HG02970 (cell line): ENCODE measurements at regions not wholly inside any gene's neighbourhood (a gene's known extent, or its start where the extent isn't known, plus 50 kb on each side); places are given as distances from the start of the nearest gene placed in this dataset.
"Not testable (repeated sequence)": the region's sequence is repeated elsewhere in the genome, so short reads cannot be mapped to it uniquely, and the experiment has no call there.

Experiments
- ATAC-seq: cut with Tn5 transposase; IDR thresholded peaks from one replicate; pipeline ENCODE4 v1.9.1; 2021; ENCODE audit warnings: mild to moderate bottlenecking, moderate library complexity, moderate number of reproducible peaks; ENCODE audit not compliant: unreplicated experiment, low FRiP score

DNA sequence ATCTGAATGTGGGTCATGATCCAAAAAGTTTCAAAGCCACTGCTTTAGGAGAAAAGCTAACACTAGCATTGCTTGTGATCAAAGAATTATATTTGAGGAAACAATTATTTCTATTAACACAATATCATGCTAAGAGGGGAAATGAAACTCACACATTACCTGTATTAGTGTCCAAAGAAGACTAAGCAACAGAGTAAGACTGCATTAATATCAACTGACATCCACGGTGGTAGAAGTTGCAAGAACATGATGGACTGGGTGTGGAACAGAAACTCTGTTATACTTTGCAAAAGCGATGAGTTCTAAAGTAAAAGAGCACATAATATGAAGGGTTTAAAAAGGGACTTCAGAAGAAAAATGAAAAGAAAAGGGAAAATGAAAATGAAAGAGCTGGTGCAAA, 648.3 kb upstream of the NECTIN3 start:
- ATAC-seq, result no peak

DNA sequence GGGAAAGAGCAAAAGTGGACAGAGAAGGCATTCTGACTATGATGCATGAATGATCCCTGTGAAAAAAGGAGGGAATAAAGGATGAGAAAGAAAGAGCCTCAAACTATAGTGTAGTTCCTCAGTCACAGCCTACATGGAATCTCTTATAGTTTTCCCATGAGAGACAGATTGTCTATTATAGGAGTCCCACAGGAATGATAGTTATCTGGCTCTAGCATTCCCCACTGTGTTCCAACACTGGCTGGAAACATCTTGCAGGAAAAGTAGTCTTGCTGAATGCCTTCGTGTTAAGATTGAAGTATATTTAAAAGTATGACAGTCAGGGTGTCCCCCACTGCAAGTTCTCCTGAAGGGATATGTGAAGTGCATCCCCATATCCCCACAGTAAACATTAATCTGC, 641.5 kb upstream of the NECTIN3 start:
- no peak for ATAC-seq

DNA sequence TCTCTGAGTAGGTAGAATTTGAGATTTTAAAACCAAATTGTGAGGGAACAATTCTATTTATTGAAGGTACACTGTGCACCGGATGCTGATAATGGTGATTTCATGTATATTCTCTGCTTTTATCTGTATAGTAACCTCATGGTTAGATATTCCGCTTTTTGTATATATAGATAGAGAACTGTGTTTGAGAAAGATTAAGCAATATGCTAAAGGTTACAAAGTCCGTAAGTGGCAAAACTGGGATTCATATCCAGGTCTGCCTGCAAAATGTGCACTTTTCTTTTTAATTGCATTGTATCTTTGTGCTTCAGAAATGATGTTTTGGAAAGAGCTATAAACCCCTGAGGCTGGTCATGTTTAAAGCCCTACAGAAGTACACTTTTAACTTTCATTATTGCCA, 635.4 kb upstream of the NECTIN3 start:
- no peak for ATAC-seq

DNA sequence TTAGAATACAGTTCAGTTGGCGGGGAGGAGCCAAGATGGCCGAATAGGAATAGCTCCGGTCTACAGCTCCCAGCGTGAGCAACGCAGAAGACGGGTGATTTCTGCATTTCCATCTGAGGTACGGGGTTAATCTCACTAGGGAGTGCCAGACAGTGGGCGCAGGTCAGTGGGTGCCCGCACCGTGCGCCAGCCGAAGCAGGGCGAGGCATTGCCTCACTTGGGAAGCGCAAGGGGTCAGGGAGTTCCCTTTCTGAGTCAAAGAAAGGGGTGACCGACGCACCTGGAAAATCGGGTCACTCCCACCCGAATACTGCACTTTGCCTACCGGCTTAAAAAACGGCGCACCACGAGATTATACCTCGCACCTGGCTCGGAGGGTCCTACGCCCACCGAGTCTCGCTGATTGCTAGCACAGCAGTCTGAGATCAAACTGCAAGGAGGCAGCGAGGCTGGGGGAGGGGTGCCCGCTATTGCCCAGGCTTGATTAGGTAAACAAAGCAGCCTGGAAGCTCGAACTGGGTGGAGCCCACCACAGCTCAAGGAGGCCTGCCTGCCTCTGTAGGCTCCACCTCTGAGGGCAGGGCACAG, 631.5 kb upstream of the NECTIN3 start:
- not testable (repeated sequence) for ATAC-seq

DNA sequence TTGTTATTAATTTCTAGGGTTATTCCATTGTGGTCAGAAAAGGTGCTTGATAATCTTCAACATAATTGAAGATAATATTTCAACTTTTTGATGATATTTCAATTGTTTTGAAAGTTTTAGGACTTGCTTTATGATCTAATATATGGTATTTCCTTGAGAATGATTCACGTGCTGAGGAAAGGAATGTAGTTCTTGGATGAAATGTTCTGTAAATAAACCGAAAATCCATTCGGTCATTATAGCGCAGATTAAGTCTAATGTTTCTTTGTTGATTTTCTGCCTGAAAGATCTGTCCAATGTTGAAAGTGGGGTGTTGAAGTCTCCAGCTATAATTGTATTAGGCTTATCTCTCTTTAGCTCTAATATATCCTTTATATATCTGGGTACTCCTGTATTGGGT, 617.5 kb upstream of the NECTIN3 start:
- ATAC-seq, result no peak

DNA sequence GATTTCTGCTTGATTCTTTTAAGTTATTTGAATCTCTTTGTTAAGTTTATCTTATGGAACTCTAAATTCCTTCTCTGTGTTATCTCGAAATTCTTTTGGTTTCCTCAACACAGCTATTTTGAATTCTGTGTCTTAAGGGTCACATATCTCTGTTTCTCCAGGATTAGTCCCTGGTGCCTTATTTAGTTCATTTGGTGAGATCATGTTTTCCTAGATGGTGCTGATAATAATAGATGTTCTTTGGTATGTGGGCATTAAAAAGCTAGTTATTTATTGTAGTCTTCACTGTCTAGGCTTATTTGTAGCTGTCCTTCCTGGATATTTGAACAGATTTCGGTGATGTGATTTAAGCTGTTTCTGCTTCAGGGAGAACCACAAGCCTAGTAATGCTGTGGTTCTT, 615.6 kb upstream of the NECTIN3 start:
- no peak for ATAC-seq

DNA sequence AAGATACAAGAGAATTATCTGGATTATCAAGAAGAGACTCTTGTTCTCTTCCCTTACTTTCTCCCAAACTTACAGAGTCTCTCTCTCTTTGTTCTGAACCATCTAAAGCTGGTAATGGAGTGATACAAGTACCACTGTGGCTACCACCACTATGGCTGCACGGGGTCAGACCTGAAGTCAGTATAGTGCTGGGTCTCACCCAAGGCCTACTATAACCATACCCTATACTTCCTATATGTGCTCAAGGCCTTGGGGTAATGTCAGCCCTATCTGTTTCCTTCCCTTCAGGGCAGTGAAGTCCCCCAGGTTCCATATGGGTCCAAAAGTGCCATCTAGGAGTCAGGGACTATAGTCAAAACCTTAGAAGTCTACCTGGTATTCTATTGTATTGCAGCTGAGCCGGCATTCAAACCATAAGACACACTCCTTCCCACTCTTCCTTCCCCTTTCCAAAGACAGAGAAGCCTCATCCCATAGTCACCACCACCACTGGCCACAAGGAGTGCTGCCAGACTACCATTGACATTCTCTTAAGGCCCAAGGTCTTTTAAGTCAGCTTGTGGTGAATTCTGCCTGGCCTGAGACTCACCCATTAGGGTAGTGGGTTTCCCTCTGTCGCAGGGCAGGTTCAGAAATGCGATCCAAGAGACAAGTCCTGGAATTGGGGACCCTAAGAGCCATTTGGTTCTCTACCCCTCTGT, 615.0 kb upstream of the NECTIN3 start:
- no peak for ATAC-seq

DNA sequence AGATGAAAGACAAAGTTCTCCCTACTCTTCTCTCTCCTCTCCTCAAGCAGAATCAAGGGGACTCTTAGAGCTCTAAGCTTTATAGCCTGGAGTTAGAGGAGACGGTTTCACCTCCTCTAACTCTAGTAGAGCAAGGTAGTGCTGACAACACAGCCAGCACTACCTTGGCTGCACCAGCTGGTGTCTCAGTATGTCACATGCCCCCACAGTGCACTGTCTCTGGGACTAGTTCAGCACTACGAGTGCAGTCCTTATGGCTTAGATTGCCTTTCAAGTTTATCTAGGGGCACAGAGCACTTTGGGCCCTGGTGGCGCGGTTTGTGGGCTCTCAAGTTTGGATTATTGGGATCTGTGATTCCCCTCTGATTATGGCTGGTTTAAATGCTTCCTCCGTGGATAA, 614.1 kb upstream of the NECTIN3 start:
- no peak for ATAC-seq

DNA sequence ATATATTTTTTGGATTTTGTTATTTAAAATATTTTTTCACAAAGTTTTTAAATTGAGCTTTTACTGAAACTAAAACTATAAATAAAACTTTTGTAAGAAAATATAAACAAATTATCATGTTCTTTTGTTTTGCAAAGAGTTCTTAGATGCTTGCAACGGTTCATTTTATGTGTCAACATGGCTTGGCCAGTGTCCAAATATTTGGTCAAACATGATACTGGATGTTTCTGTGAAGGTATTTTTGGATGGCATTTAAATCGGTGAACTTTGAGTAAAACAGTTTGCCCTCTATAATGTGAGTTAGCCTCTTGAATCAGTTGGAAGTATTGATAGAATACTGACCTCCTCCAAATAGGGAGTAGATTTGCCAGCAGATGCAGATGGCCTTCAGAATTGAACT, 612.6 kb upstream of the NECTIN3 start:
- ATAC-seq, result no peak

DNA sequence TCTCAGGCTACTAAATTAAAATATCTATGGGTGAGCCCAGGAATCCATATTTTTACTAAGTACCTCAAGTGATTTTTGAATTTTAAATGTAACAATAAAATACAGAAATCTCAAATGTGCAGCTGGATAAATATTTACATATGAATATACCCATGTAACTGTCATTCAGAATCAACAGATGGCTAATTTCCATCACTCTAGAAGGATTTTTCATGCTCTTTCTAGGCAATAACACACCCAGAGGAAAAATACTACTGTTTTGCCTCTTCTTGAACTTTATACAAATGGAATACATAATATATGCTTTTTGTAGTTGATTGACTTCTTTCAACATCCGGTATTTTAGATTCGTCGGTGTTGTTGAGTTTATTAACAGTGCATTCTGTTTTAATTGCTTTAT, 601.3 kb upstream of the NECTIN3 start:
- no peak for ATAC-seq

DNA sequence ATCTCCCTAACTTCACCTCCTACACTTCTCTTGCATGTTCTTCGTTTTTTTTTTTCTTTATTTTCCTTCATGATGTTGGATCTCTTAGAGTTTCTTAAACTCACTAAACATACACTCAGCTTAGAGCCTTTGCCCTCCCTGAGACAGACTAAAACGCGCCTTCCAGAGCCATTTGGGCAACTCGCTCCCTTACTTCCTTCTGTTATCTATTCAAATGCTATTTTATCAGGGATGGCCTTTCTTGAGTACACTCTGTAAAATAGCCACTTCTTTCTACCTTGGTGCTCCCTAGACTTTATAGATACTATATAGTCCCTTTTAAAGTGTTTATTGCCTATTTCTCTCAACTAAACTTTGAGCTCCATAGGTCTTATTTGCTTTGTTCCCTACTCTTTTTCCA, 598.2 kb upstream of the NECTIN3 start:
- ATAC-seq, result no peak

DNA sequence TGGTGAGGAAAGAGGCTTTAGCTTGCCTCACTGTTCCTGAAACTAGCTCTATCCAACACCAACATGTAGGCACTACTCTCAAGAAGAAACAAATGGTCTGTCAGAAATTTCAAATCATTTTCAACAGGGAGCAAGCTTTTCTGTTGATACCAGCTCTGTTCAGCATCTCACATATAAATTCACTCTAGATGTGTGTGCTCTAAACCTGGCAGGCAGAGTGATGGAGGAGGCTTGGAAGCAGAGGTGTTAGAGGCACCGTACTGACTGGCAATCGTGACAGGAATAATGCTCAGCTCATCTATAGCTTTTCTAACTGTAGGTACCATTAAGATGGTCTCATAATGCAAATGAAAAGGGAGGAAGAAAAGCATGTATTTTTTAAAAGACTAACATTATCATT, 597.2 kb upstream of the NECTIN3 start:
- no peak for ATAC-seq

DNA sequence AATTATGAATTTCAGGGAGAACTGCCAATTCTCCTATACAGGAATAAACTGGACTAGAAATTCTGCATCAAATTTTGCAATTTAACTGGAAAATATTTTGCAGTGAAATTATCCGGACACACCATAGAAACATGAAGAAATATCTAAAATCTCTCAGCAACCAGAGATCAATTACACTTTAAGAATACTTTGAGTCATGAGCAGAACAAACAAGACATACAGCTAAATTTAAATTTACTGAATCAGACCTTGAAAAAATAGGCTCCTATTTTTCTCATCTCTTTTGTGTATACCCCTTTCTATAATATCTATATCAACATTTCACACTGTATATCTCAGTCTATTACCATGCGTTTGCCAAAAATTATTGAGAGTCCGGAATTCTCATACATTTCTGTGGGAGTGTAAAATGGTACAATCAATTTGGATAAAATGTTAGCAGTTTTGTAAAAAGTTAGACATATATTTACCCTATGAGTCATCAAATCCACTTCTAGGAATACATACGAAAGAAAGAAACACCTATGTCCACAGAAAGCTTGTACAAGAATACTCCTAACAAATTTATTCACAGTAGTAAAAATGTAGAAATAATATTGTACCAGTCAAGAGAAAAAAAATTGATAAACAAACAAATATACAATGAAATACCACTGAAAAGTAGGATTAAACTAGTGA, 593.1 kb upstream of the NECTIN3 start:
- no peak for ATAC-seq

DNA sequence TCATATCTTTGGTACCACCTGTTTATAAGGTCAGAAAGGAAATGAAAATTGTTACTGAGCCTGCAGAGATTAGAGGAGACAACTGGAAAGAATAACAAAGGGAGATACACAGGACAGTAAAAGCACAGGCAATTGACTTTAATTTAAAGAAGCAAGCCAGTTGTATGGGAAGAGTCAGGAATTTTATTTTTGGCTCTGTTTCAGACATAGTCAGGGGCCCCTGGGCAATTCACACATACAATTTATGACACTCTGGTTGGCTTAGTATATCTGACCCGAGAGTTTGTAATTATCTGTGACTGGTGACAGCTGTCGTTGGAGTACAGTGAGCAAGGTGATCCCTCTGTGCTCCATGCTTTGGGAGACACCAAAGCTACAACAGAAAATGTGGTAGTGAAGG, 591.9 kb upstream of the NECTIN3 start:
- ATAC-seq, result no peak

DNA sequence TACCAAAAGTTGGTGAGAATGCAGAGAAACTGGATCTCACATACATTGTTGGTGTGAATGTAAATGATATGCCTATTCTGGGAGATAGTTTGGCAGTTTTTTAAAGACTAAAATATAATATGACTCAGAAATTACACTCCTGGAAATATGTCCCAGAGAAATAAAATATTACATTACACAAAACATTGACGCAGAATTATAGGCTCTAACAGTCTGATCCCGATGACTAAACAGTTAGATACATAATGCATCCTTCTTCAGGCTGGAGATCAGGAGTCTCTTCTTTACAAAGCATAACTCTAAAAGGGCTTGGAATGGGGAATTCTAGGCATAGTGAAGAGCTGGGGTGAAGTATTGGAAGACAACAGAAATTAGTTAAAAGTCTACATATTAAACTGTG, 586.2 kb upstream of the NECTIN3 start:
- ATAC-seq, result no peak

DNA sequence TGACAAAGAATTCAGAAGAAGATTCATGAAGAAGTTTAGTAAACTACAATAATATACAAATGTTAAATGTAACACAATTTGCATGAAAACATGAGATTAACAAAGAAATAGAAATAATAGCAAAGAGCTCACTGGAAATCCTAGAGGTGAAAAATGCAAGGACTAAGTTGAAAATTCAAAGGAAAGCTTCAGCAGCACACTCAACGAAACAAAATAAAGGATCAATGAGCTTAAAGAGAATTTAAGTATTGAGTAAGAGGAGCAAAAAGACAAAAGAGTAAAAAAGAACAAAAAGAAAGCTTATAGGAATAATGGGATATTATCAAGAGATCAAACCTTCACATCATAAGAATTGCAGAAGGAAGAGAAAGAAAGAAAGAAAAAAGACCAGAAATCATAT, 583.8 kb upstream of the NECTIN3 start:
- no peak for ATAC-seq

DNA sequence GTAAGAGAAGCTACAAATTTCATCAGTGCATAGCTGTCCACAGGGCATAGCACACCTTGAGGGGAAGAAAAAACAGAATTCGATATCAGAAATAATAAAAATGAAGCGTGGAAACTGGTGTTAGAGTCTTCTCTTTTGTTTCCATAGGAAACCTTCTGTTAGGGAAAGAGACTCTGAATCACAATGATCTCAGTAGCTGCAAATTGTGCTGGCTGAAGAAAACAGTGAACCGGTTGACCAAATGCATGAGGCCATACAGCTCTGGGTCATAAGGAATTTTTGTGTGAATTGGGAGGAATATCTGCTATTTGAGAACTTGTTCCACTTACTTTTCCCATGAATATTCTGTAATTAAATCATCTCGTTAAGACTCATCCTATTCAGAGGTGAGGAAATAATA, 580.2 kb upstream of the NECTIN3 start:
- ATAC-seq, result no peak

DNA sequence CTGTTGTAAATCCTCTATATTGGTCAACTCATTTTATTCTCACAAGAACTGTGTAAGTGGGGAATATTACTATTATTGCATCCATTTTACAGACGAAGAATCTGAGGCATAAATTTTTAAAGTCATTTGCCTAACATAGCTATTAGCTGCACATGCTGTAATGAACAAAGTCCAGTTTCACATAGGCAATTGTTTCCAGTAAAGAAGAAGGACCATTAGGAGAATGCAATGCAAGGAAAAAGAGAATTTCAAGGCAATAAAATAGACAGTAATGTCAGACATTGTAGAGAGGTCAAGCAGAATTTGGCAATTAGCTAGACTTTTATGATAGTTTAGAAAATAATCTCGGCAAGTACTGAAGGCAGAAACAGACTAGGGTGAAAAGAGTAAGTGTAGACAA, 578.7 kb upstream of the NECTIN3 start:
- ATAC-seq, result no peak

DNA sequence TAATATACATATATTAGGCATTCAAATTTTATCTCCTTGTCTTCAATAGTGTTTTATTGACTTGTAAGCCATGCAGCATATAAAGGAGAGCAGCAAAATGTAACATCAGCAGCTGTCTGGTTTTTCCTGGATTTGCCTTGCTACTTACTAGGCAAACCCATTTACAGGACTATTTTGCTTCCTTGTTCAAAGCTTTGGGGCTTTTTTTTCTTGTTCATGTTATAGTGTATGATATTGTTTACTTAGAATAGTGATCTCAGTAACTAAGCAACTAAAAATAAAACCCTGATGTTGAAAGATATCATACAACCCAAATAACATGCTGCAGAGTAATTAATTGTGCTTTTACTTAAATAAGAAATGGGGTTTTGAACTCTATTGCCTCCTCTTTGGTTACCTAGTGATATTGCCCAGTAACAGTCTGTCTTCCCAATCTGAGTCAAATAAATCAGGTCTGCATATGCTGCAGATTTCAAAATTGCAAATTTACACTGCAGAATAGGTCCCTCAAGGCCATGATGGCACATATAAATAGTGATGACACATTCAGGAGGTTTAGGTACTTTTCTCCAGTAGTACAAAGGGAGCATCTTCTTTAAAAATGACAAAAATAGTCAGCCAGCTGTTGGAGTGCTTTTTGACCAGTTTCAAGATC, 578.1 kb upstream of the NECTIN3 start:
- no peak for ATAC-seq

DNA sequence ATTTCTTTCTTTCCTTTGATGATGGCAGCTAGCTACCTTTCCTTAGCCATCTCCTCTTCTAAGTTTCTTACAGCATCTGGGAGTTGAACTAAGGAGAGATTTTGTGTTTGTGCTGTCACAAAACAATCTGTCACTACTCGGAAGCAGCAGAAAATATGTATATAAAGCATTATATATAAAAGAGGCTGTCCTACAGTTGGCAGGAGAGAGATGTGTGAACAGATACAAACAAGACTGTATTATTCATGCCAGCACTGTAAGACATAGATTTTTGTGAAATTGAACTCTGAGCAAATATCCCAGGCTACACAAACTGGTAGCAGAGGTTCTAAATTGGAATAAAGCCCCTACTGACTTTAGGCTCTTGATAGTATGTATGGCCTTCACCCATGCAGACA, 577.5 kb upstream of the NECTIN3 start:
- no peak for ATAC-seq

DNA sequence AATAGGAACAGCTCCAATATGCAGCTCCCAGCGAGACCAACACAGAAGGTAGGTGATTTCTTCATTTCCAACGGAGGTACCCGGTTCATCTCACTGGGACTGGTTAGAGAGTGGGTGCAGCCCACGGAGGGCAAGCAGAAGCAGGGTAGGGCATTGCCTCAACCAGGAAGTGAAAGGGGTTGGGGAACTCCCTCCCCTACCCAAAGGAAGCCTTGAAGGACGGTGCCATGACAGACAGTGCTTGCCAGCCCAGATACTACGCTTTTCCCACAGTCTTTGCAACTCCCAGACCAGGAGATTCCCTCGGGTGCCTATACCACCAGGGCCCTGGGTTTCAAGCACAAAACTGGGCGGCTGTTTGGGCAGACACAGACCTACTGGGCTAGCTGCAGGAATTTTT, 576.9 kb upstream of the NECTIN3 start:
- no peak for ATAC-seq
